ENCODE measurements at regions not wholly inside any gene's neighbourhood (a gene's known extent, or its start where the extent isn't known, plus 50 kb on each side); places are given as distances from the start of the nearest gene placed in this dataset.

DNA sequence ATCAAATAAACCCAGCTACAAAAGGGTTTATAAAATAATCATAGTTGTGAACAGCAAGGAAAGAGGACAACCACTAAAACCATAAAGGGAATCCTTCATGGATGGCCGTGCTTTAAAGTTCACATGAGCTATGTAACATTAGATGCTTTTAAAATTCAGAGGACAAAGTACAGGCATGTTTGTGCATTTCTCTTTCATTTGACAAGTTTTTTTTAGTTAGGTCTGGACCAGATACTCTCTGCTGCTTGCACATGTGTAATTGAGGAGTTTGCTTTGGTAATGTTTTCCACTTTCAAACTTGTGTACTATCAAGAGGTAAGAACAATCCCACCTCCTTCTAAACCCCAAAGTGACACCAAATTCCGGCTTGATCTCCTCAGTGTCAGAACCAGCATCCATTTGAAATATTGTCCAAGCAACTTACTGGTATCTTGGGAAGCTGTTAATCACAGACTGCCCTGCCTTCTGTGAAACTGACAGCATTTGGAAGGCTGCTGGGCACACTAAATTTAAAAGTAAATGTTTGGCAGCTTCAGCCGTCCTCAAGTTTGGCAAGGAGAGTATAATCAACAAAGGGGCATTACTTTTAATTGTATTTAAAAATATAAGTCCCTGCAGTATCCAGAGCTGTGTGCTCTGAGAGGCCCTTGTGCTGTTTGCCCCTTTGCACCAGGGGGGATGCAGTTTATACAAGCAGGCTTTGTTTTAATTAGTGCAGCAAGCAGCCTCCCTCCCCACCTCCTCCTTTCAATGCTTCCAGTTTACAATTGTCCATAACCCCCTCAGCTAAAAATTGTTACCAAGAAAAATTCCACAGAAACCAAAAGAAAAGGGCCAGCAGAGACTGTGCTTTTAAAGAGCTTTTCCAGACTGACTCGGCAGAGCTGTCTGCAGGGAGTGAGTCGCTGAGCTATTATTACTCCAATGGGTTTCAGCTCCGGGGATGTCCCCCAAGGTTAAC lies 328.3 kb upstream of the MPDZ start:
- no peak overlapping the region for H3K9ac ChIP-seq (ENCODE audit: low read depth in 1 of 2, low read length in 2 of 2)
- H3K9me3 ChIP-seq (ENCODE audit: control insufficient read depth in 1 of 2, low read length in 2 of 2): no peaks in the 10 kb centered on the region
- H3K4me3 ChIP-seq (ENCODE audit: low read depth in 1 of 2, low read length in 2 of 2): no peak overlapping the region
- H3K27me3 ChIP-seq (ENCODE audit: control insufficient read depth in 1 of 2, insufficient read depth in 2 of 2, low read length in 2 of 2): no peaks in the 10 kb centered on the region
- H3K4me1 ChIP-seq (ENCODE audit: control insufficient read depth in 1 of 2, insufficient read depth in 2 of 2, low read length in 2 of 2): no peaks in the 10 kb centered on the region
- H3K36me3 ChIP-seq (ENCODE audit: control insufficient read depth in 1 of 2, insufficient read depth in 2 of 2, low read length in 2 of 2): no peaks in the 10 kb centered on the region
- no peak overlapping the region for H3K27ac ChIP-seq (ENCODE audit: low read depth, low read length)

GRCh38 chr9:13606586-13606985 lies 327.1 kb upstream of the MPDZ start:
- no peaks in the 10 kb centered on the region for H3K9me3 ChIP-seq (ENCODE audit: control insufficient read depth in 1 of 2, low read length in 2 of 2)
- no peaks in the 10 kb centered on the region for H3K36me3 ChIP-seq (ENCODE audit: control insufficient read depth in 1 of 2, insufficient read depth in 2 of 2, low read length in 2 of 2)
- no peaks in the 10 kb centered on the region for H3K4me1 ChIP-seq (ENCODE audit: control insufficient read depth in 1 of 2, insufficient read depth in 2 of 2, low read length in 2 of 2)
- no peaks in the 10 kb centered on the region for H3K27me3 ChIP-seq (ENCODE audit: control insufficient read depth in 1 of 2, insufficient read depth in 2 of 2, low read length in 2 of 2)
- H3K9ac ChIP-seq (ENCODE audit: low read depth in 1 of 2, low read length in 2 of 2): no peak overlapping the region
- no peak overlapping the region for H3K27ac ChIP-seq (ENCODE audit: low read depth, low read length)
- H3K4me3 ChIP-seq (ENCODE audit: low read depth in 1 of 2, low read length in 2 of 2): no peak overlapping the region

GRCh38 chr9:13603921-13604320 lies 324.4 kb upstream of the MPDZ start:
- H3K9ac ChIP-seq (ENCODE audit: low read depth in 1 of 2, low read length in 2 of 2): no peak overlapping the region
- no peaks in the 10 kb centered on the region for H3K4me1 ChIP-seq (ENCODE audit: control insufficient read depth in 1 of 2, insufficient read depth in 2 of 2, low read length in 2 of 2)
- H3K27me3 ChIP-seq (ENCODE audit: control insufficient read depth in 1 of 2, insufficient read depth in 2 of 2, low read length in 2 of 2): no peaks in the 10 kb centered on the region
- H3K27ac ChIP-seq (ENCODE audit: low read depth, low read length): no peak overlapping the region
- no peak overlapping the region for H3K4me3 ChIP-seq (ENCODE audit: low read depth in 1 of 2, low read length in 2 of 2)
- H3K9me3 ChIP-seq (ENCODE audit: control insufficient read depth in 1 of 2, low read length in 2 of 2): no peaks in the 10 kb centered on the region
- H3K36me3 ChIP-seq (ENCODE audit: control insufficient read depth in 1 of 2, insufficient read depth in 2 of 2, low read length in 2 of 2): no peaks in the 10 kb centered on the region

DNA sequence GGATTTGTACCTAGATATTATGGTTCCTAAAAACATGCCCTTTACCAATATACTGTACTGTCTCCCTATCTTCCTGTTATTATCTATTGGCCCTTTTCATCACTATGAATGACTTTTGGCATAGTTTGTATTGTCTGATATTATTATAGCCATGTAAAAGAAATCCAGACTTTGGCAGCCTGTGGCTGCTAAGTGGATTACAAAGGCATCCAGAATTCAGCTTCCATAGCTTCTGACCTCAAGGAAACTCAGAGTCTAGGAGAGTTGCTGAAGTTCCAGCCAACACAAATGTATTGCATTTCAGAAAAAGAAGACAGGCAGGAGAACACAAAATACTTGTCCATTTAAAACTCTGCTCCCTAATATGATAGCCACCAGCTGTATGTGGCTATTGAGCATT lies 319.2 kb upstream of the MPDZ start:
- Histone ChIP-seq H3K4me3 (ENCODE audit: low read depth in 1 of 2, low read length in 2 of 2) (no peak overlapping the region), H3K9me3 (ENCODE audit: control insufficient read depth in 1 of 2, low read length in 2 of 2) (no peaks in the 10 kb centered on the region), H3K9ac (ENCODE audit: low read depth in 1 of 2, low read length in 2 of 2) (no peak overlapping the region), H3K4me1 (ENCODE audit: control insufficient read depth in 1 of 2, insufficient read depth in 2 of 2, low read length in 2 of 2) (no peaks in the 10 kb centered on the region), H3K27me3 (ENCODE audit: control insufficient read depth in 1 of 2, insufficient read depth in 2 of 2, low read length in 2 of 2) (no peaks in the 10 kb centered on the region), H3K36me3 (ENCODE audit: control insufficient read depth in 1 of 2, insufficient read depth in 2 of 2, low read length in 2 of 2) (no peaks in the 10 kb centered on the region), H3K27ac (ENCODE audit: low read depth, low read length) (no peak overlapping the region)

DNA sequence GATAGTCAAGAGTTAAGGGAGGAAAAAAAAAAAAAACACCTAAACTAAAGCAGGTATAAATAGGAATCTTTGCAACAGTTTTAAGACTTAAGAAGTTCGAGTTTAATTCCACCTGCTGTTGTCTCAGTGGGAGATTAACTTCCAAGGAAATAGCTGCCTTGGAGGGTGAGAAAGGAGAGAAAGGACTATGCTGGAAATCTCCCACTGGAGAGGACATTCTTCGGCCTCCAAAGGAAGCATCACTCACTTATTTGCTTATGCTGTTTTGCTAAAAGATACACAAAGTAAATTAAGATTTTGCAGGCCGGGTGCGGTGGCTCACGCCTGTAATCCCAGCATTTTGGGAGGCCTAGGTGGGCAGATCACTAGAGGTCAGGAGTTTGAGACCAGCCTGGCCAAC lies 317.9 kb upstream of the MPDZ start:
- Histone ChIP-seq H3K4me1 (ENCODE audit: control insufficient read depth in 1 of 2, insufficient read depth in 2 of 2, low read length in 2 of 2) (no peaks in the 10 kb centered on the region), H3K4me3 (ENCODE audit: low read depth in 1 of 2, low read length in 2 of 2) (no peak overlapping the region), H3K27me3 (ENCODE audit: control insufficient read depth in 1 of 2, insufficient read depth in 2 of 2, low read length in 2 of 2) (no peaks in the 10 kb centered on the region), H3K9me3 (ENCODE audit: control insufficient read depth in 1 of 2, low read length in 2 of 2) (no peaks in the 10 kb centered on the region), H3K27ac (ENCODE audit: low read depth, low read length) (no peak overlapping the region), H3K9ac (ENCODE audit: low read depth in 1 of 2, low read length in 2 of 2) (no peak overlapping the region), H3K36me3 (ENCODE audit: control insufficient read depth in 1 of 2, insufficient read depth in 2 of 2, low read length in 2 of 2) (no peaks in the 10 kb centered on the region)

- Histone ChIP-seq H3K9me3 (ENCODE audit: control insufficient read depth in 1 of 2, low read length in 2 of 2) (no peaks in the 10 kb centered on the region), H3K9ac (ENCODE audit: low read depth in 1 of 2, low read length in 2 of 2) (no peak overlapping the region), H3K4me1 (ENCODE audit: control insufficient read depth in 1 of 2, insufficient read depth in 2 of 2, low read length in 2 of 2) (no peaks in the 10 kb centered on the region), H3K36me3 (ENCODE audit: control insufficient read depth in 1 of 2, insufficient read depth in 2 of 2, low read length in 2 of 2) (no peaks in the 10 kb centered on the region), H3K27me3 (ENCODE audit: control insufficient read depth in 1 of 2, insufficient read depth in 2 of 2, low read length in 2 of 2) (no peaks in the 10 kb centered on the region), H3K4me3 (ENCODE audit: low read depth in 1 of 2, low read length in 2 of 2) (no peak overlapping the region), H3K27ac (ENCODE audit: low read depth, low read length) (no peak overlapping the region)
Measured at GRCh38 chr9:13597004-13597403, 317.5 kb upstream of the MPDZ start.

DNA sequence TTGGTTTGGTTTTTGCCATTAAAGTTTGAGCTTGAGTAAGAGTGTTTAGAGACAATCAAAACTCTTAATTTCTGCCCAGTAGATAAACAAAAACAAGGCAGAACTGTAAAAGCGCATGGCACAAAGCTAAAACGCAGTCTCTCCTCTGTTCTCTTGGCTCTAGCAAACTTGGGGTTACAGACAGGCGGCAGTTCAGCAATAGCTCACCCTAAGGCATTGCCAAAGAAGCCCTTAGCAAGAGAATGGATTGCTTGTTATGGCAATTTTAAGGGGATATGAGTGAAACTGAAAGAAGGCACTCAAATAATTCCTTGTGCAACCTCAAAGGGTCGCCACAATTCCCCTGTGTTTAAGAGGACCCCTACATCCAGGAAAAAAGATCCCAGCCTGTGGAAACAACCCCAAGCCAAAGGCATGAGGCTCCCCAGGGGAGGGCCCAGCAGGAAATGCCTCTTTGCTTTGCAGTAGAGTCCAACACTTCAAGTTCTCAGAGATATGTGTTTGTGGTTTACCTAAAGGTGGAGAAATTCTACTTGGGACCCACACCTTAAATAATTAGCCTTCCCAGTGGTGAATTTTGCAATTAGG lies 317.0 kb upstream of the MPDZ start:
- Histone ChIP-seq H3K9ac (ENCODE audit: low read depth in 1 of 2, low read length in 2 of 2) (no peak overlapping the region), H3K36me3 (ENCODE audit: control insufficient read depth in 1 of 2, insufficient read depth in 2 of 2, low read length in 2 of 2) (no peaks in the 10 kb centered on the region), H3K4me3 (ENCODE audit: low read depth in 1 of 2, low read length in 2 of 2) (no peak overlapping the region), H3K4me1 (ENCODE audit: control insufficient read depth in 1 of 2, insufficient read depth in 2 of 2, low read length in 2 of 2) (no peaks in the 10 kb centered on the region), H3K9me3 (ENCODE audit: control insufficient read depth in 1 of 2, low read length in 2 of 2) (no peaks in the 10 kb centered on the region), H3K27me3 (ENCODE audit: control insufficient read depth in 1 of 2, insufficient read depth in 2 of 2, low read length in 2 of 2) (no peaks in the 10 kb centered on the region), H3K27ac (ENCODE audit: low read depth, low read length) (no peak overlapping the region)

DNA sequence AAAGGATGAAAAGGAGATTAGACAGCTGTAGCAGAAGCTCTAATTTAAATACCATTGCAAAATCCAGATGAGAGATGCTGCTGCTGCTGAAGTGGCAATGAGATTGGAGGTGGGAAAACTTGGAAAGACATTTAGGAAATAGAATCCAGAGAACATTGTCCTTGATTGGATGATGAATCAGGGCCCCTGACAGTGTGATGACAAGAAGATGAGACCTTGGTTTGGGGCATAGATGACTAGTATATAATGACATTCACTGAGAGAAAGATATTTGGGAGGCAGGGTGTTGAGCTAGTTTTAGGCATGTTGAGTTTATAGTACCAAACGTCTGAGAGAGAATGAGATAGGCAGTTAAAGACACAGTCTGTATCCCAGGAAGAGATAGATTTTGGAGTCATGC lies 311.5 kb upstream of the MPDZ start:
- no peaks in the 10 kb centered on the region for H3K36me3 ChIP-seq (ENCODE audit: control insufficient read depth in 1 of 2, insufficient read depth in 2 of 2, low read length in 2 of 2)
- no peak overlapping the region for H3K4me3 ChIP-seq (ENCODE audit: low read depth in 1 of 2, low read length in 2 of 2)
- no peaks in the 10 kb centered on the region for H3K4me1 ChIP-seq (ENCODE audit: control insufficient read depth in 1 of 2, insufficient read depth in 2 of 2, low read length in 2 of 2)
- H3K9me3 ChIP-seq (ENCODE audit: control insufficient read depth in 1 of 2, low read length in 2 of 2): no peaks in the 10 kb centered on the region
- H3K9ac ChIP-seq (ENCODE audit: low read depth in 1 of 2, low read length in 2 of 2): no peak overlapping the region
- H3K27ac ChIP-seq (ENCODE audit: low read depth, low read length): no peak overlapping the region
- H3K27me3 ChIP-seq (ENCODE audit: control insufficient read depth in 1 of 2, insufficient read depth in 2 of 2, low read length in 2 of 2): no peaks in the 10 kb centered on the region

DNA sequence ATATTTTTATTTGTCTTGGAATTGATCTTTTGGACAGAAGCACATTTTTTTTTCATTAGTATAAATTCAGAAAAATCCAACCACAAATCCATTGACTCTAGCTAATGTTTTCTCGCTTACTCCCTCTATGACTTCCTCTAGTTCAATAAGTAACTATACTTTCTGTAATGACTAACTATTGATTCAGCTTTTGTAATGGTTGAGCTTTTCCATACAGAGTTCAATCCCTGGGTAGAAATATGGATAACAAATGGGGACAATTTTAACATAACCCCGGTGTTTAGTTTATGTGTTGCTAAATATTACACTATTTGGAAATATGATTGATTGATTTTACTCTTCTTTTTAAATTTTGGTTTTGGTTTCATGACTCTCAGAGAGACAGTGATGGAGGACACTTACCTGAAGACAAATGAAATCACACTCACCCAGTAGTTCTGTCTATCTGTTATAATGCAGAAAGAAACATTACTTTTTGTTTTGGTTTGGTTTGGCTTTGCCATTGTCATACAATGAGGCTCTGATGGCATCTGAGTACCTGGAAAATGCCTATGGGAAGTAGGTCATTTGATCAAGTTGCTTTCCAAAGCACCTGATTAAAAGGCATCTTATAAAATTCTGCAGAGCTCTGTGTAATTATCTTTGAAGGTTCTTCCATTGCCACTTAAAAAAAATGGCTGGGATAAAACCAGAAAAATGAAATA lies 309.7 kb upstream of the MPDZ start:
- no peaks in the 10 kb centered on the region for H3K9me3 ChIP-seq (ENCODE audit: control insufficient read depth in 1 of 2, low read length in 2 of 2)
- no peak overlapping the region for H3K9ac ChIP-seq (ENCODE audit: low read depth in 1 of 2, low read length in 2 of 2)
- no peak overlapping the region for H3K27ac ChIP-seq (ENCODE audit: low read depth, low read length)
- no peaks in the 10 kb centered on the region for H3K36me3 ChIP-seq (ENCODE audit: control insufficient read depth in 1 of 2, insufficient read depth in 2 of 2, low read length in 2 of 2)
- no peak overlapping the region for H3K4me3 ChIP-seq (ENCODE audit: low read depth in 1 of 2, low read length in 2 of 2)
- H3K27me3 ChIP-seq (ENCODE audit: control insufficient read depth in 1 of 2, insufficient read depth in 2 of 2, low read length in 2 of 2): no peaks in the 10 kb centered on the region
- no peaks in the 10 kb centered on the region for H3K4me1 ChIP-seq (ENCODE audit: control insufficient read depth in 1 of 2, insufficient read depth in 2 of 2, low read length in 2 of 2)

Data from duodenal mucosa (tissue), 2 donors.